ENCODE measurements at regions not wholly inside any gene's neighbourhood (a gene's known extent, or its start where the extent isn't known, plus 50 kb on each side); places are given as distances from the start of the nearest gene placed in this dataset.

DNA sequence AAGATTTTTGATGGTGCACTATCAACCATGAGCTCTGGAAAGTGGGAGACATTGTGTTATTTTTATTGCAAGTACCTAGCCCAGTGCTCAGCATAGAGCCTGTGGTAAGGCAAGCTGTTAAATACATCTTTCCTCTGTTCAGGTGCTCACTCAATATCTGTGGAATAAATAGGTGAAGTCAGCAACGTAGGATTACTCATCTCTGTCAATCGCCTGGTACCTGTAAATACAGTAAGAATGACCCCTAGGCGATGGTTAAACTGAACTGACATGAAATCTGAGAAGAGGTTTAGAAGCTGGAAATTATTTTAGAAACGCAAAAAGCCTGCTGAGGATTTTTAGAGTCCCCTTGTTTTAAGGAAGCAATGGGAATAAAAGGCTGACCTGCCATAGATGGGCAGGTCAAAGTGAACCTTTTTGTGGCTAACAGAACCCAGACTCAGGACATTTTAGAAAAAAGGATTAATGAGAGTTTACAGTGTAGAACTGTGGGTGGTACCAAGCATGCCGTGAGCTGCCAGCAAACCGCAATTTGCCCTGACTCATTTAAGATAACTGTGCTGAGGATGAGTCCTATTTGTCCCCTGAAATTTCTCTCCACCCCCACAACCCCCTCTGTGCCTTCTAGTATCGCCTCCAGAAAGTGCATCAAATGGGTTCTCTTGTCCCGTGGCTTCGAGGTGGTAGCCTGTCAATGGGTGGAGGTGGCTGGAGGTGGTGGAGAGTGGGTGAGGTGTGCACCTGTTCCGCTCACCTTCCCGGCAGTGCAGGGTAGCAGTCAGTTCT is 375.1 kb downstream of the MED10 start:
- no peak for DNase-seq

DNA sequence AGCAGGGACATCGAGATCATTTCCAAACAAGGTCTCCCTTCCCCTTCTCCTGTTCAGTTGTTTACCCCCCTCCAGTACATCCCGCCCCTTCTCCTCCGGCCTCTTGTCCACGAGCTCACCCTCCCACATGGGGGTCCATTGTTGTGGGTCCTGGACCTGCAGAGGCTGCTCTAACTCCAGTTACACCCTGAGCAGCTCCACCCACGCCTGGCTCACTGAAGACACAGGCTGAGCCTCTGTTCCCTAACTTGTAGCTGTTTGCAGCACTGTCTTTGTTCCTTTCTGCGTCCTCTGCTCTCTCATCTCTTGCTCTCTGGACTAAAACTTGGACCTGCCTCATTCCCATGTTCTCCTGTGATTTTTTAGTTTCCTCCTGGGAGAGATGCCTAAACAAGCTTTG is 377.5 kb downstream of the MED10 start:
- DNase-seq = no peak

DNA sequence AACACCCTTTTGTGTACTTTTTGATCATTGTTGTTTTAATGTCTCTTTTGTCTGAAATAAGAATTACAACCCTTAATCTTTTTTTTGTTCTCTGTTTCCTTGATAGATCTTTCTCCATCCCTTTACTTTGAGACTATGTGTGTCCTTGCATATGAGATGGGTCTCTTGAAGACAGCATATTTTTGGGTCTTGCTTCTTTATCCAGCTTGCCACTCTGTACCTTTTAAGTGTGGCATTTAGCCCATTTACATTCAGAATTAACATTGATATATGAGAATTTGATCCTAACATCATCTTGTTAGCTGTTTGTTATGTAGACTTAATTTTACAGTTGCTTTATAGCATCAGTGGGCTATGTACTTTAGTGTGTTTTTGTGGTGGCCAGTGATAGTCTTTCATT is 382.5 kb downstream of the MED10 start:
- DNase-seq = no peak

DNA sequence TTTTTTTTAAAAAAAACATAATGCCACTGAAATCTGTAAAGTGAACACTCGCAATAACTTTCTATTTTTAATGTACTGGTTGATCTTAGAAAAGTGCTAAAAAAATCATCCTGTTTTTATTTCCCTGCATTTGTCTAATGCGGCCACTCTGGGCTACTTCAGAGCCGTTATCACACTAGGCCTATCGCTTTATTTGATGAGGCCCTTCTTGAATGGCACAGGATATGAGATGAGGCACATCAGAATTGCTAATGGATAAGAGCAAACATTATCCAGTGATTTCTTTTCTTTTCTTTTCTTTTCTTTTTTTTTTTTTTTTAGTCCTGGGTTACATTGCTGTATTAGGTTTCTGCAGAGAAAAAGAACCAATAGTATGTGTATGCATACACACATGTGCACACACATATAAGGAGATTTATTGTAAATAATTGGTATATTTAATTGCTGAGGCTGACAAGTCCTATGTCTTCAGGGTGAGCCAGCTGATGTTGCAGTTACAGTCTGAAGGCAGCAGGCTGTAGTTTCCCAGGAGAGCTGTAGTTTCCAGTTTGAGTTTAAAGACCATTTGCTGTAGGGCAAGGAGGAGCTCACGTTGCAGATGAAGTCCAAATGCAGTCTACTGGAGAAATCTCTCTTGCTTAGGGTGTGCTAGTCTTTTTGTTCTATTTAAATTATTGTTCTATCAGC is 391.7 kb downstream of the MED10 start:
- no peak for DNase-seq

DNA sequence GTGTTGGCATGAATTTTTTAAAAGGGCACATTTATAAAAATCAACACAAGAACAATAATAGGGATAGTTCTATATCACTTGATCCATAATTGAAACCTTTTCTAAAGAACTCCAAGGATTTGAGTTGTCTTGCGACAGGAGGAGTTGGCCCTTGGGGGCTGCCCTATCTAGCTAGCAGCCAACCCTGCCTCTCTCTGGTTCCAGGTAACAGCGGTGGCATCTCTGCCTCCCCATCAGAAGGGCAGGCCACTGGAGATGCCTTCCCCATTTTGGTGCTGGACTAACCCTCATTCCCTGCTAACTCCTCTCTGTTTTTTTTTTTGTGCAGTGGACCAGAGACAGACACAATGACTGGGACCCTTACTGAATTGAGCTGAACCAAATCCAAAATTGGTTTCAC is 393.0 kb downstream of the MED10 start:
- no peak for DNase-seq

DNA sequence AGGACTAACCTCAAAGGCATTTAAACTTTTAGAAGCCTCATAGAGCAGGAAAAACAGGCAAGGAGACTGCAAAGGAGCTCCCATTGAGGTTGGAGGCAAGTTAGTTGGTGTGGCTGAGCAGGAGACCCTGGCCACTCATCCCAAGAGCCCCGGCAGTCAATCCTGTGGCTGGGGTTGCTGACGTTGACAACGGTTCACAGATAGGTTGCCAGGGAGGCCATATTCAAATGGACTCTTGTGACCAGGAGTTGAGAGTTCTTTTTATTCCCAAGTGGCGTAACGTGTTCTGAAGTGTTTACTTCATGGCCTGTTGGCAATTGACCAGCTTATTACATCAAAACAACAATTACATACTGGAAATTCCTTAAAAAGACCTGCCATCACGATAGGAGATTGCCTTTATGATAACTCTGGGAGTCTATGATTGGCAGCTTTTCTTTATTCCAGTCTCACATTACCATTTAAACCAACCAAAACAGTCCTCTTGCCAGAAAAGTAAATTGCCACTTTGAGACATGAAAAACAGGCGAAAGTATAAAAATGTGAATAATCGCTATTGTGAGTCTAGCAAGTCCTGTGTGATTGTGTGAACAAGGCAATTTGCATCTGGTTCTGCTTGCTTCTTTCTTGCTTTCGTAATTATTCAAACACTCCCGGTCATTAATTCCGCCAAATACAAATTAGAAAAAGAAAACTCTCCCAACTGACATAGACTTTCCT is 394.9 kb downstream of the MED10 start:
- DNase-seq = no peak

DNA sequence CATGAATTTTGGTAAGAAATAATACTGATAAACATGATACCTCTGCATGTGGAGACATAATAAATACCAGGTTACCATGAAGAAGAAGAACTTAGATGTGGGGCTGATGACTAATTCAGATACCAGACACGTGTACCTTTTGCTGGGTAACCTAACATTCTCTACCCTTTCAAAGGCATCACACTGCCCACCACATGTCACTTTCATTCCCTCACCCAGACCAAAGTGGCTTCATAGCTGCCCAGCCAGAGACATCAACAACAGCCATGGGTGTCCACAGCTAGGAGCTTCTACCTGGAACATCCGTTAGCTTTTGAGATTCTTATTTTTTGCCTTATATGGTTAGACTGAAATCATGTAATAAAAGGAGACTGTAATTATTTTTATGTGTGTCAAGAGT is 396.8 kb downstream of the MED10 start:
- DNase-seq = no peak

DNA sequence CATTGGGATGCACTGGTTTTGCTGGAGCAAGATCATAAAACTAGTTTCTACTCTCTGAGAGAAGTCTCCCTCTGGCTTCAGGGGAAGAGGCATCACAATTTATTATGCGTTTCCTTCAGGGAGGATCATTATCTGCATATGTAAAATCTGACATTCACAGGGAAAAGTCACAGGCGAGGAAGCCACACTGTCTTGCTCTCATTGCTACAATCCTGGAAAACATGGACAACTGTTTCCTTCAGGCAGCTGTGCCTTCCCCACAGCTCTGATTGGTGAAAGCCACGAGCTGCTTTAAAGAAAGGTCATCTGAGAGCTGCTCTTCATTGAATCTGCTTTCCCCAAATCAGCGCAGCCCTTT is 397.8 kb downstream of the MED10 start:
- peak; percentile 14 for DNase-seq

DNA sequence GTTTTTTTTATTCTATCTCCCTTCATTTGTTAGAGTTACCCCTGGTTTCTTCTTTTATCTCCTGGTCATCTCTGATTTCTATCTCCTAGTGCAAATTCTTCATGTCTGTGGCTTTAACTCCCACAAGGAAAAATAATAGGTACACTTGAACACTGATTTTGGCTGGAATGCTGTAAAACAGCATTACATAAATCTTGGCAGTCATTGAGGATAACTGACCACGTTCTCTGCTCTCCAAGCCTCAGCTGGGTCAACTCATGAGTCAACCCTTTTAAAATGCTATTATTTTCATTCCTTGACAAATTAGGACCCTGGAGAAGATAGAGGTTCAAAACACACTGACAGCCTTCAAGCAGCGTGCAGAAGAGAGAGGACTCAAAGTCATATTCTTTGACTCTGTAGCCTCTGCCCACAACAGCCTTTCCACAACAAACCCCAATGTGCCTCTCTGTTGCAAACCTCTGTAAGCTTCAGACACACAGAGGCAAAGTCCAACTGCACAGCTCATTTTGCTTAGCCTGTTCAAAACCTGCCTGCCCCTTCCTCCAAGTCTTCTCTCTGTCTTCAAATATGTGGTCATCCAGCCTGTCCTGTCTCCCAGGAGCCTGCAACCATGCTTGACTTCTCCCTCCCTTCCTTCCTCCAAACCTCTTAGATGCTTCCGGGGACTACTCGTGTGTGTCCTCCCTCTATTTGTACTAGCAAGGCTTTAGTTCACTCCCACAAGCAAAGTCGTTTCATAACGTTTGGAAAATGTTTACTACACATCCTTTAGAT is 398.4 kb downstream of the MED10 start:
- peak; percentile 48 for DNase-seq

DNA sequence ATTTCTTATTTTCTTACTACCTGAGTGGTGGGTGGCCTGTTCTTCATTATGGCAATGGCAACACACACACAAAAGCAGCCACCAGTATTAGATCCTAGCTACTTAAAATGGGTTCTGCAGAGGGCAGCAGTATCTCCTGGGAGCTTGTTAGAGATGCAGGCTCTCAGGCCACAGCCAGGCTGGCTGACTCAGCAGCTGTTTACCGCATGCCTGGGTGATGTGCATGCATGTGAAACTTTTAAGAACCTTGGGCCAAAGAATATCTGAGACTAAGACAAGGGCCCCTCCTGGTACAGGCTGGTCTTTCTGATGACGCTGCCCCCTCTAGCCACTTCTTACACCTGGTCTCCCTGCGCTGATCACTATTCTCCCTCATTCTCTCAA is 399.0 kb downstream of the MED10 start:
- no peak for DNase-seq

DNA sequence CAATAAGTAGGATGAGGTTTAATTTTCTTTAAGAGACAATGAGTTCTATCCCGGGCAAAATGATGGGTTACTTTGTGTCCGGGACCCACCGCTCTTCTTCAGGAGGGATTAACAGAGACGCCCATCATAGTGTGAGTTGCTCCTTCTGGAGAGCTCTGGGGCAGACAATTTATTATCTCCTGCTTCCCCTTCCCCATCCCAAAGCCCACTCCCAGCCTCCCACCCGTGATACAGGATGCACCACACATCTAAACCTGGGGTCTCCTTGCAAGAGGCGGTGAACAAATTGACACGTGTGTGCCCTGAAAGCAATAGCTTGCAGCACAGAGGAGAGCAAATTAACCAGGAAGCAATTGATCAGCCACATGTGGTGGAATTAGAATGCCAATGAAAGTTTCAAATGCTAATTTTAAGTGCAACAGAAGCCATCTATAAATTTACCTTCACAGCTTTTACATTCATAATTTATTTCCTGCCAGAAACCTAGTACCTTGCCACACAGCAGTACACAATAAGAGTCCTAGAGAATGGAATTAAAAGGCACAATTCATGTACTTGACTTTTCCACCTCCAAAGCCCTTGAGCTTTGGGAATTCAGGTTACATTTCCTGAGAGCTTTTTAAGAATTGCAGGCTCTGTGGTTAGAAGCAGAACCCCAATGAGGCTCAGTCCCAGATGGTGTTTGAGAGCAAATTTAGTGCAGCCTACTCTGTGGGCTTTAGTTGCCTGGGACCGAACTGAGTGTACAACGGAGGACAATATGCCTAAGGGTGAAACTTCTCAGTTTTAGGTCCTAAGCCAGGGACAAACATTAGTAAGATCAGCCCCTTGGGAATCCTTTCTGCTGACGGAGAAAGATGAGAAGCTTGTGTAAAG is 399.6 kb downstream of the MED10 start:
- DNase-seq = no peak

DNA sequence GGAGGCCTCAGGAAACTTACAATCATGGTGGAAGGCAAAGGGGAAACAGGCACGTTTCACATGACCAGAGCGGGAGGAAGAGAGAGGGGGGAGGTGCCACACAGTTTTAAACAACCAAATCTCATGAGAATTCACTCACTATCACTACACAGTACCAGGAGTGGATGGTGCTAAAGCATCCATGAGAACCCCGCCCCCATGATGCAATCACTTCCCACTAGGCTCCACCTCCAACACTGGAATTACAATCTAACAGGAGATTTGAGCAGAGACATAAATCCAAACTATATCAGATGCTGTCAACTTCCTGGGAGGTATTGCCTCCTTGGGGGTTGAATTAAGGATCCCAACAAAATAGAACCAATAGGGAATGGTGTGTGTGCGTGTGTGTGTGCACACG is 407.1 kb downstream of the MED10 start:
- no peak for DNase-seq

DNA sequence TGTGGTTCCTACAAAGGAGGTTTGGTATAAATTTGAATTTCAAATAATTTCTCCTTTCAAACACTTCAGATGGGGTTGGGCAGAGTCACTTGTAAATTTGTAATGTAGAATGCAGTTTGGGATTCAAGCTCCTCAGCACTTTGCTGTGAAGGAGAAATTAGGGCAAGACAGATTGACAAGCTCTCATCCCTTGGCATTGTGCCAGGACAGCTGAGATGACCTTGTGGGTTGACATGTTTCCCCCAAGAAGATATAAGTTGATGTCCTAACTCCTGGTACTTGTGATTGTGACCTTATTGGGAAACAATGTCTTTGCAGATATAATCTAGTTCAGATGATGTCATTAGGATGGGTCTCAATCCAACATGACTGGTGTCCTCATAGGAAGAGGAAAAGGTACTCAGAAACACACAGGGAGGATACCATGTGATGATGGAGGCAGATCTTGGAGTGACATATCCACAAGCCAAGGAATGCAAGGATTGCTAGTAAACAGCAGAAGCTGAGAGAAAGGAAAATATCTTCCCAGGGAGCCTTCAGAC is 408.3 kb downstream of the MED10 start:
- no peak for DNase-seq

DNA sequence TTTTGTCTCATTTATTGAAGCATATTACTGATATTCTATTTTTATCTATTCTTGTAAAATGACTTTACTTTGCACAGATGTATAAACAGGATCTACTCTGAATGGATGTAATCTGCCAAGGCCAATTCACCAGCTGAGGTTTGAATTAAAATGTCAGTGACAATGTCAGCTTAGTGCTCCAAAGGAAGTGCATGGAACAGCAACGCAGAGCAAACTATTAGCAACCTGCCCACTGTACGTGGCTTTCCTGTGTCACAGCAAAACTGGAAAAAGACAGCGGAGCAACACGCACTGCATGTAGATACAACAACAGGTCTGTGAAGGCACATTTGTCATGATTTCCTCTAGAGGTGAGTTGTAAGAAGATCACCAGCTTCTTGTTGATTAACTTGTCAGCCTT is 409.4 kb downstream of the MED10 start:
- DNase-seq = no peak

DNA sequence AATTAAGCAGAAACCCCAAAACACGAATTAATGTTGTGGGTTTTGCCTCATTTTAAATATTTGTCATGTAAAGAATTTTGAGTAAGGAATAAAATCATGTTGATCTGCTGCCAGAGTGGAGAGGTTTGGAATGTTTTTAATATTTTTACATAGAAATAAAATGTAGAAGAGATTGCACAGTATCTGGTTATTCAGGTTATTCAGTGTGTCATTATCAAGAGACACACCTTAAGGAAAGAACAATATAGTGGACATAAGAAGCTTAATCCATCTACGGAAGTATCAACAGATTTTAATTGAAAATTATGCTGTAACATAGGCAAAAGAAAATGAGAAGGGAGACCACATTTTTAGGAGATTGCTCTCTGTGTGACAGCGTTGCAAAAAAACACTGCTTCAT is 410.4 kb downstream of the MED10 start:
- no peak for DNase-seq

DNA sequence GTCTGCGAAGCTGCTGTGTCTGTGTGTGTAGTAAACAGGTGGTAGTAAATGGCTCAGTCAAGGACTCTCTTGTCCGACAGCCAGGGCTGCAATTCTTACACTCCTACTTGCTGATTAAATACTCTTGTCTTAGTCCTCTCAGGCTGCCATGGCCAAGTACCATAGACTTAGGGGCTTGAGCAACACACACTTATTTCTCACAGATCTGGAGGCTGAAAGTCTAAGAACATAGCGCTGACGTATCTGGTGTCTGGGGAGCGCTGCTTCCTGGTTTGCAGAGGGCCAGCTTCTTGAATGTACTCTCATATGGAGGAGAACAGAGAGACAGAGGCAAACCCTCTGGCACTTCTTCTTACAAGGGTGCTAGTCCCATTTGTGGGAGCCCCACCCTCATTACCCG is 411.0 kb downstream of the MED10 start:
- DNase-seq = no peak

DNA sequence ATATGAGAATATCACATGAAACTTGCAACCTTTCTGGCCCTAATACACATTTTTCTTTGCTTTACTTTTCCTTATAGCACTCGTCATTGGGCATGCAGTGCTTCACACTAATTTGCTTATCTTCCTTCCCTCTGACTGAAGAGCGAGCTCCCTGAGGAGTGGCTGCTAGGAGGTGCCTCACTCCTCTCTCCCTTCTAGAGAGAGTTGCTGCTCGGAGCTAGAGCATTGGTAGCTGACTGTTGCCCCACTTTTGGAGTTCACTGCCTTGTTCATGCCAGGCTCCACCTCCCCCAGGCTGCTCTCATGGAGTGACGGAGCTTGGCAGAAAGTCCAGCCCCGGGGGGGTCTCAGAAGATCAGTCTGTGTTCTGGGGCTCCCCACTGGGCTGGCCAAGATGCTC is 413.2 kb downstream of the MED10 start:
- DNase-seq = no peak

DNA sequence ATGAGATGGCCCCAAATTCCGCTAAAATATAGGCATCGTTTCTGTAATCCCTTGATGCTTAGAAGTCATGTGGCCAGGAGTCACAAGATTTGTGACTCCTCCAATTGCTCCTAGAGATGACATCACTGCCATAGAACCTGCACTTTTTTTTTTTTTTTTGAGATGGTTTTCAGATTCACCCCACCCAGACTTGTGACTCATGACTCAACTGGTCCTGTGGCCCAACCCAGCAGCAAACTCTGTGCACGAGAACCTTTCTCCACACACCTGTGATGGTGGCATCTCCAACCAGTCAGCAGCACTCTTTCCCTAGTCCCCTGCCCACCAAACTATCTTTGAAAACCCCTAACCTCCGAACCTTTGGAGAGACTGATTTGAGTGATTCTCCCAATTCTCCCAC is 414.0 kb downstream of the MED10 start:
- no peak for DNase-seq

DNA sequence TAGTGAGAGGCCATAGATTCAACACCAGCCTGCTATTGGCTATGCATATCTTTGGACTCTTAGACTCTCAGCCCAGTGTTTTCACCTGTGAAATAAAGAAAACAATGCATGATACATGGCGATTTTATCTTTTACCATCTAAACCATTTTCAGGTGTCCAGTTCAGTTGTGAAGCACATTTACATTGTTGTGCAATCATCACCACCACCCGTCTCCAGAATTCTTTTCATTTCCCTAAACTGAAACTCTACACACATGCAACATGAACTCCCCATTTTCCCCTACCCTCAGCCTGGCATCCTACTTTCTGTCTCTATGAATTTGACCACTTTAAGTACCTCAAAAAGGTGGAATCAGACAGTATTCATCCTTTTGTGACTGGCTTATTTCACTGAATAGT is 420.6 kb downstream of the MED10 start:
- no peak for DNase-seq

DNA sequence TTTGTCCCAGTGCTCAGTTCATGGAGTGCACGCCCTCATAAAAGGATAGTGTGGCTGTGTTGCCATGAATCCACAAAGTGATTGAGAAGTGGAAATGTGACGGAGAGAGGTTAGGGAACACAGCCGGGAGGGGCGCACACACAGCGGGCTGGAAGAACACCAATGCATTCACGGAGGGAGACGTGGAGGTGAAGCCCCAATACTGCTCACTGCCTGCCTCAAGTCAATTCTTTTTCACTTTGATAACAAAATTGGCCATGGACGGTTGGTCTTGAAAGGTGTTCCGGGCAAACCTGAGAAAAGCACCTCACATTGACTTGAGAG is 424.1 kb downstream of the MED10 start:
- no peak for DNase-seq

DNA sequence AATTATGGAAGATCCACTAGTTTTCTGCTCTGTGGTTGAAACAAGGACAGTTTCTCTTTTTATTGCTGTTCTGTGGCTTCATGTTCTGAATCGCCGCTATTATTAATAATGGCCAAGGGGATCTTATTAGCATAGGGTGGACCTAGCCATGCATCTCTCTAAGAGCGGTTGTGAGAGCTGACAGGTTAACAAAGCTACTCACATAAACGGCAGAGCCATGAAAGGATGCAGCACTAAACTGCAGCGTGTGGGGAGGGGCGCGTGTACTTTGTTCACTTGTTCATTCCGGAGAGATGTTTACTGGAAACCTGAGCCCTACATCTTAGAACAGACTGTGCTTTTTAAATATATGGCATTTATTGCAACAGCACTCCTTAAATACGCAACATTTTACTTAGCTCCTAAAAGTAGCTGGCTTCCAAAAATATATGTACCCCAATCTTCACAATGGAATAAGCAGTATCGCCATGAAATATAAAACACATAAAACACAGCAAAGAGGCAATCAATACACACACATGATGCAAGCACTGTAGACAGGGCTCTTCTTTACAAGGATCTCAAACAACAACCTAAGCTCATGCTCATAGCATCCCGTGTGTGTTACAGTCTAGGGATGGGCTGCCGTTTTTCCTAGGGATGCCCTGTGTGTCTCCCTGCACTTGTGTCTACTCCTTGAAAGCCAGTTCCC is 424.6 kb downstream of the MED10 start:
- no peak for DNase-seq
